ENCODE measurements at regions not wholly inside any gene's neighbourhood (a gene's known extent, or its start where the extent isn't known, plus 50 kb on each side); places are given as distances from the start of the nearest gene placed in this dataset.

- no peak for DNase-seq (ENCODE audit: low spot score in 2 of 2)
- TF ChIP-seq CTCF (IDR thresholded peaks at IDR 0.05) (no peak), POLR2A (IDR thresholded peaks at IDR 0.05) (no peak)
Measured at GRCh38 chr10:90988802-90989201, 67.9 kb upstream of the ANKRD1 start.

GRCh38 chr10:90989378-90989777 is 68.5 kb upstream of the ANKRD1 start:
- no peak for DNase-seq (ENCODE audit: low spot score in 2 of 2)
- no peak overlapping the region for H3K4me3 ChIP-seq (ENCODE audit: low read depth, poor library complexity, severe bottlenecking)
- intact Hi-C loops (cut with DNase I; ENCODE audit: low total_unique reads), result no loop called here
- no peak for TF ChIP-seq POLR2A (IDR thresholded peaks at IDR 0.05)
- TF ChIP-seq CTCF (IDR thresholded peaks at IDR 0.05), result no peak
- WGBS, 2 donors, result 83 to 86% methylated on average over 3 of the region's 3 CpGs

More at GRCh38 chr10:90988802-90989201, 67.9 kb upstream of the ANKRD1 start:
- WGBS, 2 donors, result 82% methylated on average over 5 of the region's 5 CpGs
- intact Hi-C loops (cut with DNase I; ENCODE audit: low total_unique reads), result no loop called here
- no peak overlapping the region for H3K4me3 ChIP-seq (ENCODE audit: low read depth, poor library complexity, severe bottlenecking)

- TF ChIP-seq POLR2A (IDR thresholded peaks at IDR 0.05) (no peak), CTCF (IDR thresholded peaks at IDR 0.05) (no peak)
- H3K4me3 ChIP-seq (ENCODE audit: low read depth, poor library complexity, severe bottlenecking), result no peak overlapping the region
- WGBS, 2 donors, result 61 to 75% methylated on average over 2 of the region's 2 CpGs
- intact Hi-C loops (cut with DNase I; ENCODE audit: low total_unique reads), result no loop called here
- no peak for DNase-seq (ENCODE audit: low spot score in 2 of 2)
Measured at GRCh38 chr10:90992462-90992861, 71.6 kb upstream of the ANKRD1 start.

GRCh38 chr10:90993340-90993739 is 72.5 kb upstream of the ANKRD1 start:
- DNase-seq (ENCODE audit: low spot score in 2 of 2), result no peak
- 49 to 50% methylated on average over 3 of the region's 3 CpGs for WGBS, 2 donors
- intact Hi-C loops (cut with DNase I; ENCODE audit: low total_unique reads), result no loop called here
- no peak overlapping the region for H3K4me3 ChIP-seq (ENCODE audit: low read depth, poor library complexity, severe bottlenecking)
- TF ChIP-seq CTCF (IDR thresholded peaks at IDR 0.05) (no peak), POLR2A (IDR thresholded peaks at IDR 0.05) (no peak)

- intact Hi-C loops (cut with DNase I; ENCODE audit: low total_unique reads), result no loop called here
- WGBS, 2 donors, result 85 to 93% methylated on average over 3 of the region's 3 CpGs
Measured at GRCh38 chr10:90997670-90998069, 76.8 kb upstream of the ANKRD1 start.

GRCh38 chr10:90998733-90999511 is 78.0 kb upstream of the ANKRD1 start:
- intact Hi-C loops (cut with DNase I; ENCODE audit: low total_unique reads), result no loop called here
- no peak for TF ChIP-seq CTCF (IDR thresholded peaks at IDR 0.05)
- TF ChIP-seq POLR2A (IDR thresholded peaks at IDR 0.05), result no peak
- no peak for DNase-seq (ENCODE audit: low spot score in 2 of 2)
- whole genome bisulfite sequencing, 2 donors, result 81 to 95% methylated on average over 11 of the region's 11 CpGs
- H3K4me3 ChIP-seq (ENCODE audit: low read depth, poor library complexity, severe bottlenecking), result no peak overlapping the region

More at GRCh38 chr10:90997670-90998069, 76.8 kb upstream of the ANKRD1 start:
- TF ChIP-seq POLR2A (IDR thresholded peaks at IDR 0.05), result no peak
- no peak for DNase-seq (ENCODE audit: low spot score in 2 of 2)
- no peak overlapping the region for H3K4me3 ChIP-seq (ENCODE audit: low read depth, poor library complexity, severe bottlenecking)
